Stimulated activated CD4-positive, alpha-beta T cell treated with anti-CD3 and anti-CD28 coated beads, Interleukin-15, amount 100 ng/mL, for 24 hours (primary cell): ENCODE measurements at regions not wholly inside any gene's neighbourhood (a gene's known extent, or its start where the extent isn't known, plus 50 kb on each side); places are given as distances from the start of the nearest gene placed in this dataset.
"Not testable (repeated sequence)": the region's sequence is repeated elsewhere in the genome, so short reads cannot be mapped to it uniquely, and the experiment has no call there.

Source experiments
- DNase-seq: peaks from one replicate; pipeline ENCODE4 v3.0.0-alpha.2; 2020

GRCh38 chr16:5309946-5310611, 212.5 kb upstream of the EEF2KMT start:
- no peak for DNase-seq

DNA sequence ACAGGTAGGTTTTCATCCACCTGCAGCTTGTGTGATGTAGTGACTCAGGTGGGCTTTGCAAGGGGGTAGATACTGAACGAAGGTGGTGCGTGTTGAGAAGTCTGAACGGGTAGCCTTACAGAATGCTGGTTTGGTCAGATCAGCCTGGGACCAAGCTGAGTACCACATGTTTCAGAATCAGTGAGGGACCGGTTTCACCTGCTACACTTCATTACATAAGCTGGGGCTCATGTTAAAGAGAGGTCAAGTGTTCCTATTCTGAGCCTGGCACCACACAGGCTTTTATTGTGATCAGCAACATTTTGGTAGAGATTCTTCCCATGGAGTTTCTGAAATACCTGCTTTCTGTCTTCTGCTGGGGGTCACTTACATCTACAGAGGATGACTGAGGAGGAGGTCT, 207.4 kb upstream of the EEF2KMT start:
- no peak for DNase-seq

GRCh38 chr16:5302372-5303114, 204.9 kb upstream of the EEF2KMT start:
- DNase-seq, result no peak

- DNase-seq, result no peak
These were observed 200.6 kb upstream of the EEF2KMT start for GRCh38 chr16:5298202-5298601.

DNA sequence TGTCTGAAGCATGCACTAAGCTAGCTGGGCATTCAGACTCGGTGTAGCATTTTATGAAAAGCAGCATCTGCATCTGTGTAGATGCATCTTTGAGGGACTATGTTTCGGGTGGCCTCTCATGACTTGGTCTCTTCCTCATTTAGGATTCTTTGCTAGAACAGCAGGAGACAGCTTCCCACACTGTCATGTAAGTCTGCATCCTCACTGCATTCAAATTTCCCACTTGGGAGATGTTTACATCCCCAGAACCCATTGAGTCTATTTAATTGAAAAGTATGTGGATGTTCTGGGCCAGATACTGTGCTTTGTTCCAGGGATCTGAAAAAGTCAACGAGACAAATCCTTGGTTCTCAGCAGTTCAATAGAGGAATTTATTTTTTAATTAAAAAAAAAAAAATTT, 198.6 kb upstream of the EEF2KMT start:
- no peak for DNase-seq

- DNase-seq, result not testable (repeated sequence)
These were observed 197.7 kb upstream of the EEF2KMT start for GRCh38 chr16:5295304-5295703.

DNA sequence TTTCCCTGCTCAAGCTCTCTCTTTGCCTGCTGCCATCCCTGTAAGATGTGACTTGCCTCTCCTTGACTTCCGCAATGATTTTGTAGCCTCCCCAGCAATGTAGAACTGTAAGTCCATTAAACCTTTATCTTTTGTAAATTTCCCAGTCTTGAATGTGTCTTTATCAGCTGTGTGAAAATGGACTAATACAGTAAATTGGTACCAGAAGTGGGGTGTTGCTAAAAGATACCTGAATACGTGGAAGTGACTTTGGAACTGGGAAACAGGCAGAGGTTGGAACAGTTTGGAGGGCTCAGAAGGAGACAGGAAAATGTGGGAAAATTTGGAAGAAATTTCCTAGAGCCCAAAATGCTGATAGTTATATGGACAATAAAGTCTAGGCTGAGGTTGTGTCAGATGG, 184.6 kb upstream of the EEF2KMT start:
- DNase-seq, result not testable (repeated sequence)

- DNase-seq, result no peak
These were observed 159.9 kb upstream of the EEF2KMT start for GRCh38 chr16:5257462-5257861.

DNA sequence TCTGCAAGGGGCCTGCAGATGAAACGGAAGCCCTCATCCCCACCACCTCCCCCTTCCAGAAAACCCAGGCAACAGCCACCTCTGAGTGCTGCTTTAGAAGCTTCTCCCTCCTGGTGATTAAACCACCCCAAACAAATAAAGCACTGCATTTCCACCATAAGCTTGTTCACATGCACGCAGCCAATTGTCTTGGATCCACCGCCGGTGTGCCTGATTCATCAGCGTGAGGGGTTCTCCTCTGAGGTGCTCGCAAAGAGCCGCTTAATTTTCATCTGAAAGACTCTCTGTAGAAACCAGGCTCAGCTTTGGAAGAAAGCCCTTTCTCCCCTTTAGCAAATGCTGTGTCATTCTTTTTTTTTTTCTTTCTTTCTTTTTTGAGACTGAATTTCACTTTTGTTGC, 155.2 kb upstream of the EEF2KMT start:
- DNase-seq, result no peak

DNA sequence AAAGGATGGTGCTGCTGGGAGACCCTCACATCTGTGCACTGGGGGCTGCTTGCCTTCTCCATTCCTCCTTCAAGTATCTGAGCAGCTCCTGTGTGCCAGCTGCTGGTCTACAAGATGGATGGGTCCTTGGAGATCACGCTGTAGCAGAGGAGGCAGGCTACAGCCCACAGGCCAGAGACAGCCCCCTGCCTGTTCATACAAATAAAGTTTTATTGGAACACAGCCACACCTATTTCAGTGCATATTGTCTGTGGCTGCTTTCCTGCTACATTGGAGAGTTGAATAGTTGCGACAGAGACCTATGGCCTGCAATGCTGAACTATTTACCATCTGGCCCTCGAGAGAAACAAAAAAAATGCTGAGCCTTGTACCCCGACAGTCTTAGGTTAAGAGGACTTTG, 149.8 kb upstream of the EEF2KMT start:
- not testable (repeated sequence) for DNase-seq

DNA sequence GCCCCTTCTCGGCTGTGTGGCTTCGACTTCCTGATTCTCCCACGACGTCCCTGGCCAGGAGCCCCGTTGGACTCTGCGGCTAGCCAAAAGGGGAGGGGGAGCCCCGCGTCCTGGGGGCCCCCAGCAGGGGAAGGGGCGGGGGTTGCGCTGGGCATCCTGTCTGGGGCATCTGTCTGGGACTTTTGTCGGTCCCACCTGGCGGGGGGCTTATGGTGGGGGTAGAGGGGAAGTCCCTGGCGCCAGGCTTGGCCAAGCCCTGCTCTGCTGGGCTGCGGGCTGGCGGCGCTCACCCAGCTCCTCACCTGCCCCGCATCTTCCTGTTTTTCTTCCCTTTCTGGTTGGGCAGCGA, 142.7 kb upstream of the EEF2KMT start:
- DNase-seq, result not testable (repeated sequence)

DNA sequence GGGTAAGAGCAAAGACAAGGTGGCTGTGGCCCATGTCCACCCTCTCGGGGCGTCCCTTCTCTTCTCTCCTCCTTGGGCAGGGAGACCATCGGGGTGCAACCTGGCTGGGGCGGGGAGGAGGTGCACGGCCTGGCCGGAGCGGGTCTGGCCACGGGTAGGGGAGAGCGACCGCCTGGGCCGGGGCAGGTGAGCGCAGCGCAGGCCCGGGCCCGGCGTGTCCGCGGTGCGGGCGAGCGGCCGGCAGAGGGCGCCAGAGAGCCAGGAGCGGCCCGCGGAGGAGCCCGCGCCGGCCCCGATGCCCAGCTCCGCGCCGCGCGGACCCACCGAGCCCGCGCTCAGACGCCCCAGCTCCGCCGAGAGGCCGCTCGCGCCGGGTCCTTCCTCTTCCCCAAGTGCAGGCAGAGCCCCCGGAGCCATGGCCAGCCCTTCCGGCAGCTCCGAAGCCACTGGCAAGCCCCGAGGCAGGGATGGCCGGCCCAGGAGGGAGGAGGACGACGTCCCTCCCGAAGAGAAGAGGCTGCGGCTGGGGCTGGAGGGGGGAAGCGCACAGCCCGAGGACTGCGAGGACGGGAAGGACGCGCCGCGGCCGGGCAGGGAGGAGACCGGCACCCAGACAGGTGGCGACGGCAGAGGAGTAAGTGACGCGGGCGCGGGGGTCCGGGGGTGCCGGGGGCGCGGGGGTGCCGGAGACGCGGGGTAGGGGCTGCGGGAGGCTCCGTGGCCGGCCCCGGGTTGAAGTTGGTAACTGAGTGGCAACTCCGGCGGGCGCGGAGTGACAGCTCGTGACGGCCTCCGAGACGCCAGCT, 142.1 kb upstream of the EEF2KMT start:
- DNase-seq, result peak; percentile 63

GRCh38 chr16:5235119-5235518, 137.5 kb upstream of the EEF2KMT start:
- no peak for DNase-seq

- no peak for DNase-seq
These were observed 136.9 kb upstream of the EEF2KMT start for GRCh38 chr16:5234295-5235050.

DNA sequence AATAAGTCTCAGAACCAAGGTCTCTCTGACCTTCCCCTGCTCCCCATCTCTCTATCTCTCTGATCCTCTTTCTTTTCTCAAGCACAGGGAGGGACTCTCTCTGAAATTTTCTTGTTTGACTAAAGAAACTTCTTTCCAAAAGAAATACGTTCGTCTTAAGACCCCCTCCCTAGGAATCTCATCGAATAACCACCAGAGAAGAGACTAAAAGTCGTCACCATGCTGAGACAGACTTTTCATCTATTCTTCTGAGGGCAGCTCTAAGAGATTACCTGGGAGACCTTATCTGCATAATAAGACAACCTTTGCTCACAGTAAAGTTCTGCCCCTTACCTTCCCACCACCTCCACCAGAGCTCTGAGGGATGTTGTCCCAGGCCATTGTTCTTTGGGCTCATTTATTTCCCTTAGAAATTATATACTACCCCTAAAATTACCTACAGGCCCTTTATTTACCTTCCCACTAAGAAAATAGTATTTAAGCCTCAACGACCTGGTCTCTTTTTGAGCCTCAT, 133.7 kb upstream of the EEF2KMT start:
- DNase-seq, result no peak

GRCh38 chr16:5228369-5228768, 130.8 kb upstream of the EEF2KMT start:
- no peak for DNase-seq

DNA sequence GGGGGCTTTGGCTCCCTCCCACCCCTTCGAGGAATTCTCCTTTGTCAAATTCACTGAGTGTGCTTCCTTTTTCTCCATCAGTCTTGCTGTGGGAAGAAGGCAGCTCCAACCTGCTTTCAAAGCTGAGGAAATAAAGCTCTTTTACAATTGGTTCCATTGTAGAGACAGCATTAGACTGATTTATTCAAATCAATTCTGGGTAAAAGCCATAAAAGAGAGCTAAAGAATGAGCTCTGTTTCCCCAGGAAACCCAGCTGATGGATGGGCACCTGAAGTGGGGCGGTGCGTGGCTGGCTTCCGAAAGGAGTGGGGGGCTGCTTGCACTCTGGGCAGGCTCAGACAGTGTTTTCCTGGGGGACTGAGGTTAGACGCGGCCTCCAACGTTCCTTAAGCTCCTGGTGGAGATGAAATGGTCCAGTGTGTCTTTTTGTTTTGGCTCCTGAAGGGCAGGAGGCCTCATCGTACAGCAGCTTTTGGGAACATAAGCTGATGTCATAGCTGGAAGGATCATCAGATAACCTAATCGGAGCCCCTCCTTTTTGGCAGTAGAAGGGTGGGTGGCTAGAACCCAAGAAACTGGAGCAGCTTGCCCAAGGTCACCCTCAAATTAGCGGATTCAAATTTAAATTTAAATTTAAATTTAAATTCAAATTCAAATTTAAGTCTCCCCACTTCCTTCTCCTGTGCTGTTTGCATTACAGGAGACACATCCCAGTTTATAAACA, 128.5 kb upstream of the EEF2KMT start:
- no peak for DNase-seq

GRCh38 chr16:5222761-5223160, 125.2 kb upstream of the EEF2KMT start:
- no peak for DNase-seq

DNA sequence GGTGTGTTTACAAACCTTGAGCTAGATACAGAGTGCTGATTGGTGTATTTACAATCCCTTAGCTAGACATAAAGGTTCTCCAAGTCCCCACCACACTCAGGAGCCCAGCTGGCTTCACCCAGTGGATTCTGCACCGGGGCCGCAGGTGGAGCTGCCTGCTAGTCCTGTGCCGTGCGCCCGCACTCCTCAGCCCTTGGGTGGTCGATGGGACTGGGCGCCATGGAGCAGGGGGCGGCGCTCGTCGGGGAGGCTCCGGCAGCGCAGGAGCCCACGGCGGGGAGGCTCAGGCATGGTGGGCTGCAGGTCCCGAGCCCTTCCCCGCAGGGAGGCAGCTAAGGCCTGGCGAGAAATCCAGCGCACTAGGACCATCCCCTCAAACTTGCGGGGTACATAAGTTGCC, 124.2 kb upstream of the EEF2KMT start:
- not testable (repeated sequence) for DNase-seq

DNA sequence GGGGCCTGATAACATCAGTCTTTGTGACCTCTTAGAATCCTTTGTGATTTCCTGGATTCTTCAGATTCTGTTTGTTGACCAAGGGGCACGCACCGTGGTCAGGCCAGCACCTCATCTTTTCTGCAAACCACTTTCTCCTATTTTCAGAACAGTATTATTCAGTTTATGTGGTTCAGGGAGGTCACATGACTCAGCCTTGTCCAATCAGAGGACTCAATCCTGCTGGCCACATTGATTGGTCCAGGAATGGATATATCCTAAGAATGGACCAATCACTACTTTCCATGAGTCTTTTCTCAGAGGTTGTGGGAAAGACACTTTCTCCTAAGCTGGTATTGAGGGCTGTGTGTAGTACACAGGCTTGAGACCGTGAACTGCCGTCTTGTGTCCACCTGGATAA, 123.1 kb upstream of the EEF2KMT start:
- no peak for DNase-seq

GRCh38 chr16:5216441-5217080, 119.0 kb upstream of the EEF2KMT start:
- no peak for DNase-seq

- no peak for DNase-seq
These were observed 118.3 kb upstream of the EEF2KMT start for GRCh38 chr16:5215901-5216300.
